Hematopoietic multipotent progenitor cell (in vitro differentiated cells): ENCODE measurements at regions not wholly inside any gene's neighbourhood (a gene's known extent, or its start where the extent isn't known, plus 50 kb on each side); places are given as distances from the start of the nearest gene placed in this dataset.

ENCODE experiments used
- DNase-seq, 3 donors: peaks; one replicate each; pipeline ENCODE4 v3.0.0-alpha.2; 2011 to 2015; ENCODE audit warnings: low read depth in 2 of 3, low spot score in 2 of 3

GRCh38 chr14:84554136-84554535 is 975.8 kb upstream of the FLRT2 start:
- DNase-seq: no peak

GRCh38 chr14:84555493-84555892 is 974.5 kb upstream of the FLRT2 start:
- no peak for DNase-seq

- no peak for DNase-seq
Measured at GRCh38 chr14:84566109-84566508, 963.8 kb upstream of the FLRT2 start.

GRCh38 chr14:84575681-84576080 is 954.3 kb upstream of the FLRT2 start:
- DNase-seq: no peak

- DNase-seq: no peak
Measured at GRCh38 chr14:84579292-84579691, 950.7 kb upstream of the FLRT2 start.

- DNase-seq: no peak
Measured at GRCh38 chr14:84581041-84581440, 948.9 kb upstream of the FLRT2 start.

GRCh38 chr14:84584511-84584910 is 945.4 kb upstream of the FLRT2 start:
- DNase-seq: no peak

- no peak for DNase-seq
Measured at GRCh38 chr14:84591827-84592445, 938.0 kb upstream of the FLRT2 start.

GRCh38 chr14:84592770-84593169 is 937.2 kb upstream of the FLRT2 start:
- no peak for DNase-seq

- no peak for DNase-seq
Measured at GRCh38 chr14:84610086-84610485, 919.9 kb upstream of the FLRT2 start.

GRCh38 chr14:84622357-84622756 is 907.6 kb upstream of the FLRT2 start:
- no peak for DNase-seq

- DNase-seq: no peak
Measured at GRCh38 chr14:84643446-84643845, 886.5 kb upstream of the FLRT2 start.

GRCh38 chr14:84646786-84647500 is 883.0 kb upstream of the FLRT2 start:
- DNase-seq: no peak

- DNase-seq: no peak
Measured at GRCh38 chr14:84655014-84655413, 874.9 kb upstream of the FLRT2 start.

- no peak for DNase-seq
Measured at GRCh38 chr14:84657911-84658310, 872.0 kb upstream of the FLRT2 start.

GRCh38 chr14:84670796-84671195 is 859.1 kb upstream of the FLRT2 start:
- no peak for DNase-seq

- DNase-seq: no peak
Measured at GRCh38 chr14:84671776-84672175, 858.2 kb upstream of the FLRT2 start.

GRCh38 chr14:84674636-84675035 is 855.3 kb upstream of the FLRT2 start:
- no peak for DNase-seq

- no peak for DNase-seq
Measured at GRCh38 chr14:84686550-84686949, 843.4 kb upstream of the FLRT2 start.

GRCh38 chr14:84688297-84689025 is 841.5 kb upstream of the FLRT2 start:
- DNase-seq: no peak

- DNase-seq: no peak
Measured at GRCh38 chr14:84694161-84694560, 835.8 kb upstream of the FLRT2 start.

- DNase-seq: no peak
Measured at GRCh38 chr14:84704601-84705000, 825.3 kb upstream of the FLRT2 start.
